Activated CD4-positive, alpha-beta T cell treated with anti-CD3 and anti-CD28 coated beads for 36 hours (primary cell): ENCODE measurements at regions not wholly inside any gene's neighbourhood (a gene's known extent, or its start where the extent isn't known, plus 50 kb on each side); places are given as distances from the start of the nearest gene placed in this dataset.
"Not testable (repeated sequence)": the region's sequence is repeated elsewhere in the genome, so short reads cannot be mapped to it uniquely, and the experiment has no call there.

ENCODE experiments used
- ATAC-seq: fragments of 200-7000 bp; cut with Tn5 transposase; one replicate; pipeline ENCODE4 v1.10.0; 2021; ENCODE audit warnings: mild to moderate bottlenecking, moderate library complexity
- CTCF ChIA-PET: fragments of 350-600 bp; sonication (Branson Sonifier 250); formaldehyde crosslinking; loops from one replicate; lab custom pipeline; 2021; ENCODE audit warnings: antibody characterized with exemption; lab: Charles Lee
- POLR2A ChIA-PET: fragments of 350-600 bp; sonication (Branson Sonifier 250); formaldehyde crosslinking; loops from one replicate; lab custom pipeline; 2021; ENCODE audit warnings: antibody characterized with exemption, inconsistent platforms; lab: Charles Lee
- DNase-seq: peaks from one replicate; pipeline ENCODE4 v3.0.0-alpha.2; 2020
- H3K27ac Mint-ChIP-seq: one replicate; pipeline ENCODE4 v1.8.0; 2021; ENCODE audit warnings: mixed read lengths
- H3K27me3 Mint-ChIP-seq: one replicate; pipeline ENCODE4 v1.8.0; 2021; ENCODE audit warnings: mixed read lengths
- H3K36me3 Mint-ChIP-seq: one replicate; pipeline ENCODE4 v1.8.0; 2021; ENCODE audit warnings: low read depth, mixed read lengths
- H3K4me1 Mint-ChIP-seq: one replicate; pipeline ENCODE4 v1.8.0; 2021; ENCODE audit warnings: mixed read lengths
- H3K4me3 Mint-ChIP-seq: one replicate; pipeline ENCODE4 v1.8.0; 2021; ENCODE audit warnings: mild to moderate bottlenecking, moderate library complexity, mixed read lengths
- H3K9me3 Mint-ChIP-seq: one replicate; pipeline ENCODE4 v1.8.0; 2021; ENCODE audit warnings: low read depth, mixed read lengths
- intact Hi-C, 2 experiments: fragments of 100-400 bp; cut with DNase I in 1 of 2; cut with micrococcal nuclease in 1 of 2; formaldehyde crosslinking; loops; one replicate each; pipeline versions ENCODE4 v1.14.2 to v1.15.1; 2022 to 2024; cut with DNase I, micrococcal nuclease

DNA sequence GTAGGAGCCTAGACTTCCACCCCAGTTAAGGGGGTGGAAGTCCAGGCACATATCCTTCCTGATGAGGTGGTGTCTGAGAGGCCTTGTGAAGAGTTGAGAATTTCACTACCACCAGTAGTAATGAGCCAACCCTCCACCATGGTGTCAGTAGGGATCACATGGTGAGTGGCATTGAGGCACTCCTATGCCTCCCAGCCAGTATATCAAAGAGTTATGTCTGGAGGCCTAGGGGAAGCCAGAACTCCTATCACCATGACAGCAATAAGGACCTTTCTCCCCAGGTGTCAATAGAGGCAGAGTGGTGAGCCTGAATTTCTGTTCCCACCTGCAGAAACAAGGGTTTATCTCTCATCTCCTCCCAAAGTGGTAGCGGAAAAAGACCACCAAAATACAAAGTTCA lies 106.6 kb upstream of the ADTRP start:
- H3K36me3 Mint-ChIP-seq: no peaks in the 10 kb centered on the region
- no peak overlapping the region for H3K4me3 Mint-ChIP-seq
- intact Hi-C loops: no loop called here
- ChIA-PET CTCF (no interaction called here), POLR2A (no interaction called here)
- peaks cover 11% of the 10 kb centered on the region for H3K9me3 Mint-ChIP-seq
- no peaks in the 10 kb centered on the region for H3K27me3 Mint-ChIP-seq
- DNase-seq (no peak), ATAC-seq (no peak)
- no peak overlapping the region for H3K27ac Mint-ChIP-seq
- peaks cover 5% of the 10 kb centered on the region for H3K4me1 Mint-ChIP-seq

DNA sequence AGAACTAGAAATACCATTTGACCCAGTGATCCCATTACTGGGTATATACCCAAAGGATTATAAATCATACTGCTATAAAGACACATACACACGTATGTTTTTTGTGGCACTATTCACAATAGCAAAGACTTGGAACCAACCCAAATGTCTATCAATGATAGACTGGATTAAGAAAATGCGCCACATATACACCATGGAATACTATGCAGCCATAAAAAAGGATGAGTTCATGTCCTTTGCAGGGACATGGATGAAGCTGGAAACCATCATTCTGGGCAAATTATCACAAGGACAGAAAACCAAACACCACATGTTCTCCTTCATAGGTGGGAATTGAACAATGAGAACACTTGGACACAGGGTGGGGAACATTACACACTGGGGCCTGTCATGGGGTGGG lies 104.9 kb upstream of the ADTRP start:
- ATAC-seq, POLR2A ChIA-PET, DNase-seq, CTCF ChIA-PET, H3K4me1 Mint-ChIP-seq, intact Hi-C loops, H3K27me3 Mint-ChIP-seq, H3K4me3 Mint-ChIP-seq, H3K27ac Mint-ChIP-seq, H3K36me3 Mint-ChIP-seq: not testable (repeated sequence)
- H3K9me3 Mint-ChIP-seq: peaks cover 17% of the 10 kb centered on the region

DNA sequence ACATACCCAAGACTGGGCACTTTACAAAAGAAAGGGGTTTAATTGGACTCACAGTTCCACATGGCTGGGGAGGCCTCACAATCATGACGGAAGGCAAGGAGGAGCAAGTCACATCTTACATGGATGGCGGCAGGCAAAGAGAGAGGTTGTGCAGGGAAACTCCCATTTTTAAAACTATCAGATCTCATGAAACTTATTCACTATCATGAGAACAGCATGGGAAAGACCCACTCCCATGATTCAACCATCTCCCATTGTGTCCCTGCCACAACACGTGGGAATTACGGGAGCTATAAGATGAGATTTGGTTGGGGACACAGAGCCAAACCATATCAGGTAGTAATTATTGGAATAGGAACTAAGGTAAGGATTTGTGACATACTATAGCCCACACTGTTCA lies 101.6 kb upstream of the ADTRP start:
- H3K4me1 Mint-ChIP-seq, DNase-seq, POLR2A ChIA-PET, intact Hi-C loops, CTCF ChIA-PET, H3K27me3 Mint-ChIP-seq, H3K4me3 Mint-ChIP-seq, ATAC-seq, H3K36me3 Mint-ChIP-seq, H3K27ac Mint-ChIP-seq: not testable (repeated sequence)
- peaks cover 15% of the 10 kb centered on the region for H3K9me3 Mint-ChIP-seq

GRCh38 chr6:11878735-11879134 lies 100.1 kb upstream of the ADTRP start:
- no peak for ATAC-seq
- intact Hi-C loops: loop anchor here in 1 of 2 experiments (10.0 kb wide), 1 partner anchor 726 kb away; no protein-coding TSS in a partner anchor
- Mint-ChIP-seq H3K27ac (no peak overlapping the region), H3K36me3 (no peaks in the 10 kb centered on the region), H3K9me3 (peaks cover 15% of the 10 kb centered on the region), H3K27me3 (no peaks in the 10 kb centered on the region), H3K4me1 (no peaks in the 10 kb centered on the region), H3K4me3 (no peak overlapping the region)
- DNase-seq: no peak
- ChIA-PET CTCF (interaction anchor here (1.0 to 1.9 kb wide), 2 partner anchors 9 to 190 kb away, joined by 3 to 5 read pairs; no protein-coding TSS in a partner anchor), POLR2A (no interaction called here)

DNA sequence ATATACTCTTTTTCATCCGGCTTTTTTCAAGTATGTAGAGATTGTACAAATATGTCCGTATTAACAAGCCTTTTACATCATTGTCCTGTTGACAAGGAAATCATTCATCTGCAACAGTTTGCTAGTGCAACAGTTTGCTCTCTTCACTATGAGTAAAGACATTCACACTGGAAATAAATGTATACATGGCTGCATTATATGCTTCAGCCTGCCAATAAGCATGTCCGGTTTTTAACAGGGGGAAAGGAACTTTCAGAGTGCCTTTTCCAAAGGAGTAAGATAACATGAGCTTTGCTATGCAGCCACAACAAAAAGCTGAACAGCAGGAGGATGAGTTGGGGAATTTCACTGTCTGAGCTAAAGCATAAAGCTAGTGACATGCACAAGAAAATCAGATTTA lies 99.4 kb upstream of the ADTRP start:
- CTCF ChIA-PET: interaction anchor here (1.0 to 1.9 kb wide), 2 partner anchors 10 to 190 kb away, joined by 3 to 5 read pairs; no protein-coding TSS in a partner anchor
- no peak overlapping the region for H3K4me3 Mint-ChIP-seq
- no peaks in the 10 kb centered on the region for H3K27me3 Mint-ChIP-seq
- POLR2A ChIA-PET: interaction anchor here (0.6 kb wide), 1 partner anchor 42 kb away, joined by 3 read pairs; no protein-coding TSS in a partner anchor
- intact Hi-C loops: loop anchor here in 1 of 2 experiments (10.0 kb wide), 1 partner anchor 727 kb away; no protein-coding TSS in a partner anchor
- H3K27ac Mint-ChIP-seq: no peak overlapping the region
- ATAC-seq (no peak), DNase-seq (no peak)
- peaks cover 15% of the 10 kb centered on the region for H3K9me3 Mint-ChIP-seq
- no peaks in the 10 kb centered on the region for H3K4me1 Mint-ChIP-seq
- H3K36me3 Mint-ChIP-seq: no peaks in the 10 kb centered on the region

- DNase-seq: no peak
- Mint-ChIP-seq H3K36me3 (no peaks in the 10 kb centered on the region), H3K27me3 (no peaks in the 10 kb centered on the region), H3K4me3 (no peak overlapping the region), H3K4me1 (no peaks in the 10 kb centered on the region), H3K27ac (no peak overlapping the region), H3K9me3 (peaks cover 12% of the 10 kb centered on the region)
- no peak for ATAC-seq
- POLR2A ChIA-PET: no interaction called here
- intact Hi-C loops: loop anchor here in 1 of 2 experiments (10.0 kb wide), 1 partner anchor 728 kb away; no protein-coding TSS in a partner anchor
- CTCF ChIA-PET: interaction anchor here (1.9 kb wide), 1 partner anchor 11 kb away, joined by 5 read pairs; no protein-coding TSS in a partner anchor
These were observed 98.4 kb upstream of the ADTRP start for GRCh38 chr6:11876934-11877433.

- ChIA-PET POLR2A (no interaction called here), CTCF (interaction anchor here (0.5 to 0.6 kb wide), 2 partner anchors 21 to 1004 kb away, joined by 3 read pairs; no protein-coding TSS in a partner anchor)
- no peaks in the 10 kb centered on the region for H3K36me3 Mint-ChIP-seq
- H3K9me3 Mint-ChIP-seq: peaks cover 7% of the 10 kb centered on the region
- ATAC-seq (no peak), DNase-seq (no peak)
- H3K4me1 Mint-ChIP-seq: no peaks in the 10 kb centered on the region
- H3K27me3 Mint-ChIP-seq: no peaks in the 10 kb centered on the region
- intact Hi-C loops: loop anchor here in 1 of 2 experiments (10.0 kb wide), 1 partner anchor 729 kb away; no protein-coding TSS in a partner anchor
- H3K4me3 Mint-ChIP-seq: no peak overlapping the region
- H3K27ac Mint-ChIP-seq: no peak overlapping the region
These were observed 96.9 kb upstream of the ADTRP start for GRCh38 chr6:11875325-11876109.

DNA sequence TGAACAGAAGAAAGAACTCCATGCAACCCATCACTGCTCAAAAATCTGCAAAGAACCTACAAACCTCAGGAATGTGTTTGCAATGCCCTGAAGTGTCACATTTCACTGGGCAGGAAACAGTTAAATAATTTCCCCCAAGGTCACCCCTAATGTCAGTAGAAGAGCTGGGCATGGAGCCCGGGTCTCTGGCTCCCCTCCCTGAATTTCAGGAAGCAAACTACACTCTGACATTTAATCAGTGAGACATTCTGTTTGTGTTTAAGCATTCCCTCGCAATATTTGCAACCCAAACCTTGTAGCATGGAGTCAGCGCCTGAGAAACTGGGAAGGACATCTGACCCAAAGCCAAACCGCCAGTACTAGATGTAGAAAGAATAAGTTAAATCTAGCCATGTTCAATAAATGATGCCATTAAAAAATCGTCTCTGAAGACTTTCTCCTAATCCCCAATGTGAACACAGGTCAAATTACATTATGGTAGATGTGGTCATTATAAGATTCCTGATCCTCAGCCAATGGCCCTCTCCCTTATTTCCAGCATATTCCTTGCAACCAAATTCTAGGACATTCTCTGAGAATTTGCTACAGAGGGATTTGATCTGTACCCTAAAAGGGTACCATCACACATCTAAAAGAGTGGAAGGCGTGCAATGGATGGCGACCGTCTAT lies 91.2 kb upstream of the ADTRP start:
- Mint-ChIP-seq H3K27me3 (no peaks in the 10 kb centered on the region), H3K9me3 (no peaks in the 10 kb centered on the region), H3K27ac (no peak overlapping the region), H3K4me3 (no peak overlapping the region), H3K4me1 (no peaks in the 10 kb centered on the region), H3K36me3 (no peaks in the 10 kb centered on the region)
- POLR2A ChIA-PET: no interaction called here
- intact Hi-C loops: loop anchor here in 1 of 2 experiments (10.0 kb wide), 1 partner anchor 735 kb away; no protein-coding TSS in a partner anchor
- DNase-seq: no peak
- CTCF ChIA-PET: no interaction called here
- ATAC-seq: no peak

- DNase-seq (no peak), ATAC-seq (no peak)
- H3K4me3 Mint-ChIP-seq: no peak overlapping the region
- CTCF ChIA-PET: no interaction called here
- no peak overlapping the region for H3K27ac Mint-ChIP-seq
- H3K4me1 Mint-ChIP-seq: no peaks in the 10 kb centered on the region
- H3K27me3 Mint-ChIP-seq: no peaks in the 10 kb centered on the region
- H3K9me3 Mint-ChIP-seq: peaks cover 6% of the 10 kb centered on the region
- intact Hi-C loops: no loop called here
- H3K36me3 Mint-ChIP-seq: no peaks in the 10 kb centered on the region
- POLR2A ChIA-PET: no interaction called here
These were observed 89.8 kb upstream of the ADTRP start for GRCh38 chr6:11868392-11868791.

- H3K4me1 Mint-ChIP-seq: no peaks in the 10 kb centered on the region
- no peak overlapping the region for H3K27ac Mint-ChIP-seq
- ChIA-PET POLR2A (no interaction called here), CTCF (no interaction called here)
- intact Hi-C loops: no loop called here
- ATAC-seq (no peak), DNase-seq (no peak)
- H3K4me3 Mint-ChIP-seq: no peak overlapping the region
- H3K9me3 Mint-ChIP-seq: peaks cover 6% of the 10 kb centered on the region
- H3K36me3 Mint-ChIP-seq: no peaks in the 10 kb centered on the region
- no peaks in the 10 kb centered on the region for H3K27me3 Mint-ChIP-seq
These were observed 87.2 kb upstream of the ADTRP start for GRCh38 chr6:11865680-11866300.

DNA sequence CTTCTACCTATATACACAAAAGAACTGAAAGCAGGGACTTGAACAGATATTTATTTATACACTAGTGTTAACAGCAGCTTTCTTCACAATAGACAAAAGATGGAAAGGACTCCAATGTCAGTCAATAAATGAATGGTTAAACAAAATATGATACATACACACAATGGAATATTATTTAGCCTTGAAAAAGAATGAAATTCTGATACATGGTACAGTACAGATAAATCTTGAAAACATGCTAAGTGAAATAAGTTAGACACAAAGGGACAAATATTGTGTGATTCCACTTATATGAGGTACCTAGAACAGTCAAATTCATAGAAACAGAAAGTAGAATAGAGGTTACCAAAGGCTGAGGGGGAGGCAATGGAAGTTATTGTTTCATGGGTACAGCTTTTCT lies 79.8 kb upstream of the ADTRP start:
- H3K4me3 Mint-ChIP-seq: no peak overlapping the region
- intact Hi-C loops: no loop called here
- peaks cover 2% of the 10 kb centered on the region for H3K9me3 Mint-ChIP-seq
- CTCF ChIA-PET: no interaction called here
- POLR2A ChIA-PET: no interaction called here
- H3K27me3 Mint-ChIP-seq: peaks cover 2% of the 10 kb centered on the region
- DNase-seq: no peak
- no peaks in the 10 kb centered on the region for H3K36me3 Mint-ChIP-seq
- H3K27ac Mint-ChIP-seq: no peak overlapping the region
- no peak for ATAC-seq
- peaks cover 6% of the 10 kb centered on the region for H3K4me1 Mint-ChIP-seq
